ENCODE measurements at regions not wholly inside any gene's neighbourhood (a gene's known extent, or its start where the extent isn't known, plus 50 kb on each side); places are given as distances from the start of the nearest gene placed in this dataset.
"Not testable (repeated sequence)": the region's sequence is repeated elsewhere in the genome, so short reads cannot be mapped to it uniquely, and the experiment has no call there.

GRCh38 chr6:99668036-99668705, 61.5 kb downstream of the PRDM13 start:
- DNase-seq (ENCODE audit: low spot score), result no peak

- no peak for DNase-seq (ENCODE audit: low spot score)
Measured at GRCh38 chr6:99689916-99690685, 83.5 kb downstream of the PRDM13 start.

GRCh38 chr6:99702287-99702686, 95.7 kb downstream of the PRDM13 start:
- DNase-seq (ENCODE audit: low spot score), result not testable (repeated sequence)

- no peak for DNase-seq (ENCODE audit: low spot score)
Measured at GRCh38 chr6:99709062-99709461, 102.4 kb downstream of the PRDM13 start.

DNA sequence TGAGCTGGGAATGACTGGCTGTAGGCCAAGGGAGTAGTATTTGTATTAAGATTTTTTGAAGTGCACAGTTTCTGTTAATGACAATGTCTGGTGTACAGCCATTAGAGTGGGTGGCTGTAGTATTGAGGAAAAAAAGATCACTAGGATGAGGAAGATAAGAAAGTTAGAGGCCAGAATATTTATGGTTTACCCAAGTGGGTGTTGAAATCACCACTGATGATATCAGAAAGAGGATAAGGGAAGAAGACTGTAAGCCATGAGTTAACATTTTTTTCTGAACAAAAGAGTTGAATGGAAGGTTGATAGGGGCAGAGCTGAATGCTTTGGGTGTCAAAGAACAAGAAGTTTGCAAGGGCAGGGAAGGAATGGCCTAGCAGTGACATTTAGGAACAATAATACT, 104.7 kb downstream of the PRDM13 start:
- no peak for DNase-seq (ENCODE audit: low spot score)

- DNase-seq (ENCODE audit: low spot score), result no peak
Measured at GRCh38 chr6:99711925-99712324, 105.3 kb downstream of the PRDM13 start.

DNA sequence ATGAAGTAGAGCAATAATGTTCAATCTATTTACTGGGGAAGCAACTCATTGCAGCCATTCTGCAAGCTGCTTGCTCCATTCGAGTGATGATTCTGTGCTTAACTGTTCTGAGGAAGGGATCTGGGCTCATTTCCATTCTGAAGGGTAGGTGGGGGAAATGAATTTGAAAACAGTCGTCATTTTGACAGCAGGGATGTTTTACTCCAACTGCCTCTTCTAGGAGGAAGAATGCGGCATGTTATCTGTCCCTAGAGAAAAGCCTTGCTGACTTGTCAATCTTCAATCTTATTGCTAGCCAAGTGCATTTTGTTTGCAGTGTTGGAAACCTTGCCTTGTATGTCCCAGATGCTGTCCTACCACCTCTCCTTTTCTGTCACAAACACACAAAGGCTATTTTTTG, 105.9 kb downstream of the PRDM13 start:
- peak; percentile 3 for DNase-seq (ENCODE audit: low spot score)

DNA sequence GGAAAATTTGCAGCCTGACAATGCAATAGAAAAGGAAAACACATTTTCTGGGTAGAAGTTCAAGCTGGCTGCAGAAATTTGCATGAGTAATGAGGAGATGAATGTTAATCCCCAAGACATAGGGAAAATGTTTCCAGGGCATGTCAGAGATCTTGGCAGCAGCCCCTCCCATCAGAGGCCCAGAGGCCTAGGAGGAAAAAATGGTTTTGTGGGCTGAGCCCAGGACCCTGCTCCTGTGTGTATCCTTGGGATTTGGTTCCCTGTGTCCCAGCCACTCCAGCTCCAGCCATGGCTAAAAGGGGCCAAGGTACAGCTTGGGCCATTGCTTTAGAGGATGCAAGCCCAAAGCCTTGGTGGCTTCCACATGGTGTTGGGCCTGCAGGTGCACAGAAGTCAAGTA, 115.4 kb downstream of the PRDM13 start:
- DNase-seq (ENCODE audit: low spot score), result not testable (repeated sequence)

GRCh38 chr6:99730237-99730636, 123.6 kb downstream of the PRDM13 start:
- DNase-seq (ENCODE audit: low spot score), result not testable (repeated sequence)

GRCh38 chr6:99736302-99736701, 129.7 kb downstream of the PRDM13 start:
- DNase-seq (ENCODE audit: low spot score), result peak; percentile 54

- DNase-seq (ENCODE audit: low spot score), result peak; percentile 99
Measured at GRCh38 chr6:99739526-99739925, 132.9 kb downstream of the PRDM13 start.

GRCh38 chr6:99741092-99741491, 134.5 kb downstream of the PRDM13 start:
- DNase-seq (ENCODE audit: low spot score), result no peak

GRCh38 chr6:99743647-99744046, 137.0 kb downstream of the PRDM13 start:
- no peak for DNase-seq (ENCODE audit: low spot score)

- DNase-seq (ENCODE audit: low spot score), result no peak
Measured at GRCh38 chr6:99745651-99746050, 139.0 kb downstream of the PRDM13 start.

- DNase-seq (ENCODE audit: low spot score), result peak; percentile 92
Measured at GRCh38 chr6:99746261-99746895, 139.7 kb downstream of the PRDM13 start.

DNA sequence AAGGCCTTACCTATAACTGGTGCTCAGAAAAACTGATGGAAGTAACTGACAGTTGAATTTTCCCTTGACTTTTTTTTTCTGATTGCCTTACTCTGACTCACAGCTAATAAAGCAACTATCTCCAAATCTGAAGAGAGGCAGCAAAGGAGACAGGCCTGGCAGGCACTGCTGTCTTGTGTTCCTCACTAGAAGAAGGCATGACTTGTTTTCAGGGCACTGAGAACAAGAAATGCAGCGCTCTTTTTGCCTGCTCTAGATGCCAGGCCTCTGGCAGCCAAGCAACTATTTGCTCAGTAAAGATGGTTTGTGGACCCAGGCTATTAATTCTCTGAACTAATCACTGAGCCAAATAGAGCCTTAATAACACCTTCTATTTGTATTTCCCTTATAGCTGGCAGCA, 155.1 kb downstream of the PRDM13 start:
- DNase-seq (ENCODE audit: low spot score), result no peak

DNA sequence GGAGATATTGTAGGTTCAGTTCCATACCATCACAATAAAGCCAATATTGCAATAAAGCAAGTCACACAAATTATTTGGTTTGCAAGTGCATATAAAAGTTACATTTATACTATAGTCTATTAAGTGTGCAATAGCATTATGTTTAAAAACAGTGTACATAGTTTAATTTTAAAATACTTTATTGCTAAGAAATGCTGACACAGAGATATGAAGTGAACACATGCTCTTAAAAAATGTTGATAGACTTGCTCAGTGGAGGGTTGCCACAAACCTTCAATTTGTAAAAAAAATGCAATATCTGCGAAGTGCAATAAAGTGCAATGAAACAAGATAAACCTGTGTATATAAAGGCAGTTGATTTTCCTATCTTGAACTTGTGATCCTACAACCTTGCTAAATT, 161.5 kb downstream of the PRDM13 start:
- no peak for DNase-seq (ENCODE audit: low spot score)

DNA sequence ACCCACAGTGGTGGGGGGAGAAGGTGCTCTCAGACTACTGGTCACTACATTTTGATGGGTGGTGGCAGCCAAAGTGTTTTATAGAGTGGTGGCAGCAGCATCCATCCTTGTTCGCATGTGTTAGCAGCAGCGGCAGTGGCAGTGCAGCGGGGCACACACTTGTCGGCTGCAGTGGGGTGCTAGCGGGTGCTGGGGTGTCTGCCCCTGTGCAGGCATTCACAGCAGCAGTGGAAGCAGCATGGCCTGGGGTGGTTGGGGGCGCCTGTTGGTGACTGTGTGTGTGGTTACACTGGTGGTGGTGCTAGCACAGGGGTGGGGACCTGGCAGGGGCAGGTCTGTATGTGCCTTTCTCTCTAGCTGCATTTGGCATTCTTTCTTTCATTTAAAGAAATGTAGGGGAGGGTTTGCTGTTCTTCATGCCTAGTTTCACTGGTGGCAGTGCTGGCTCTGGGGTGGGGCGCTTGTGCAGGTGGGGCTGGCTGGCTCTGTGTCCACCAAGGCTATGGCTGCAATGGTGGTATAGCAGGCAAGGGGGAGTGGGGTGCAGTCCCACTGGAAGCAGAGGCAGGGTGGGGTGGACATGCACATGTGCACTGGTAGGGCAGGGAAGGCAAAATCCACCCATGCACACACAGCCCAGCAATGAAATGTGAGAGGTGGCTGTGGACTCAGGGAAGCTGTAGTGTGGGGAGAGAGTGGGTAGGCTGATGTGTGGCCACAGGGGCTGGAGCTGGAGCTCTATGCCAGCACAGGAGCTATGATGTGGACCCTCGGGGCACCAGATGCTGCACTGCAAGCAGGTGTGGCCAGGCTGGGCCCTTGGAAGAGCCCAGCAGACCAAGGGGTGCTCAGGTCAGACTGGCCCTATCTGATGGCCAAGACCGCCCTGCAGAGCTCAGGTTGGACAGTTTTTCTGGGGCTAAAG, 173.3 kb downstream of the PRDM13 start:
- no peak for DNase-seq (ENCODE audit: low spot score)

GRCh38 chr6:99780556-99780885, 173.9 kb downstream of the PRDM13 start:
- no peak for DNase-seq (ENCODE audit: low spot score)

DNA sequence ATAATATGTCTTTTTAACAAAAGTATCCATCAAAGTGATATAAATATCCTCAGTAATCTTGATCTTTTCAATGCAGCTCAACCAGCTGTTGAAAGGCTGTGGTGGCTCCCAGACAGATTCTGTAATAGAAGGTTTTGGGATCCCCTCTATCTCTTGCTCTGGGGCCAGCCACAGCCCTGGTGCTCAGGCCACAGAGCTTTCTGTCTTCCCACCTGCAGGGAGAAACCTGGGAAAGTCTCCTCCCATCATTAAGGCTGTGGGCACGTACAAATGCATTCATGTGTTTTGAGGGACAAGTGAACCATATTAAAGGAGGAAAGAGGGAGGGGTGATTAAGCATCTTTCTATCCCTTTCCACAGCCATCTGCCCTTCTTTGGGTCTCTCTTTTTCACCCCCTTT, 183.1 kb downstream of the PRDM13 start:
- DNase-seq (ENCODE audit: low spot score), result no peak

- DNase-seq (ENCODE audit: low spot score), result peak; percentile 6
Measured at GRCh38 chr6:99790679-99791078, 184.0 kb downstream of the PRDM13 start.

GRCh38 chr6:99801805-99802204, 192.2 kb downstream of the MCHR2 start:
- DNase-seq (ENCODE audit: low spot score), result no peak

Data from cerebellar cortex (tissue), 1 donor.